Lung (tissue), 11 donors: ENCODE measurements at regions not wholly inside any gene's neighbourhood (a gene's known extent, or its start where the extent isn't known, plus 50 kb on each side); places are given as distances from the start of the nearest gene placed in this dataset.

ENCODE experiments used
- ATAC-seq: fragments of 200-7000 bp; cut with Tn5 transposase; one replicate; pipeline ENCODE4 v1.9.1; 2020; ENCODE audit warnings: moderate number of reproducible peaks; ENCODE audit not compliant: insufficient read depth, low FRiP score
- DNase-seq, 3 donors: peaks; one replicate each; pipeline ENCODE4 v3.0.0-alpha.2; 2013 to 2017
- H3K27ac ChIP-seq, 2 donors: one replicate each; pipeline ENCODE4 v1.5.1; 2013; ENCODE audit warnings: mild to moderate bottlenecking in 2 of 2, moderate library complexity in 2 of 2, control low read depth in 1 of 2, inconsistent platforms in 1 of 2, low read depth in 1 of 2, low read length in 1 of 2
- H3K27me3 ChIP-seq, 3 donors: one replicate each; pipeline ENCODE4 v1.5.1; 2013; ENCODE audit warnings: low read length in 2 of 3; ENCODE audit not compliant: control insufficient read depth in 3 of 3, insufficient read depth in 3 of 3
- H3K36me3 ChIP-seq, 4 donors: one replicate each; pipeline ENCODE4 v1.5.1; 2013; ENCODE audit warnings: low read length in 4 of 4, mild to moderate bottlenecking in 1 of 4, moderate library complexity in 1 of 4; ENCODE audit not compliant: control insufficient read depth in 4 of 4, insufficient read depth in 4 of 4
- H3K4me1 ChIP-seq, 5 donors: one replicate each; pipeline ENCODE4 v1.5.1; 2013; ENCODE audit warnings: low read length in 5 of 5, mild to moderate bottlenecking in 2 of 5, moderate library complexity in 1 of 5; ENCODE audit not compliant: control insufficient read depth in 5 of 5, insufficient read depth in 5 of 5
- H3K4me3 ChIP-seq: one replicate; pipeline ENCODE4 v1.5.1; 2013; ENCODE audit warnings: mild to moderate bottlenecking, control low read depth, moderate library complexity
- H3K9ac ChIP-seq, 2 donors: one replicate each; pipeline ENCODE4 v1.5.1; 2013; ENCODE audit warnings: low read length in 2 of 2, control low read depth in 1 of 2; ENCODE audit not compliant: insufficient read depth in 1 of 2
- H3K9me3 ChIP-seq, 4 donors: one replicate each; pipeline ENCODE4 v1.5.1; 2013; ENCODE audit warnings: low read length in 3 of 4, mild to moderate bottlenecking in 1 of 4, moderate library complexity in 1 of 4; ENCODE audit not compliant: control insufficient read depth in 4 of 4, insufficient read depth in 3 of 4
- WGBS, 2 donors: extraction: QIAGEN DNeasy Blood & Tissue Kit; methylation state at CpG; one replicate each; pipeline ENCODE4 v1.1.7; 2013; 5-methylcytosine and 5-hydroxymethylcytosine counted together
- TF ChIP-seq, protein P1 (sequence below): IDR thresholded peaks from 2 replicates; pipeline ENCODE4 v1.5.1; 2012; ENCODE audit warnings: mild to moderate bottlenecking; ENCODE audit errors: control extremely low read depth, extremely low read depth
- donor health status: control.
- donor health status: control.
- donor health status: Bipolar disorder and iron deficiency.
- donor health status: healthy.
- donor health status: DM: yes; HTN: yes; CAD: no.

DNA sequence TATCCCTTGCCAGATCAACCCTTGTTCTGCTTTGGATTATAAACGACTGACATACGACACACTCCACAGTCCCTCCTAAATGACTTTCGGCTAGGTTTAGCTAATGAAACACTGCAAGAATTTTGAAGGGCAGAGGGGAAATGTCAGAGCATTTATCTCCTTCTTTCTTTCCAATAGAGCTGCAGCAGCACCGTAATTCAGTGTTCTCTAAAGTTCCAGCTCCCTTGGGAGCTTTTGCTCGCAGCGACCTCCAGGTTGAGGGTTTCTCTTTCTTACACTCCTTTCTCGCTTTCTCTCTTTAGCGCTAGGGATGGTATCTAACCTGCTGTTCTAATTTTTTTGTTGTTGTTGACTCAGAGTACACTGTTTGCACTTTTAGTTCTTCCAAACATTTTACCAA lies 467.1 kb upstream of the ST8SIA4 start:
- no peak for DNase-seq
- TF ChIP-seq, protein P1, sequence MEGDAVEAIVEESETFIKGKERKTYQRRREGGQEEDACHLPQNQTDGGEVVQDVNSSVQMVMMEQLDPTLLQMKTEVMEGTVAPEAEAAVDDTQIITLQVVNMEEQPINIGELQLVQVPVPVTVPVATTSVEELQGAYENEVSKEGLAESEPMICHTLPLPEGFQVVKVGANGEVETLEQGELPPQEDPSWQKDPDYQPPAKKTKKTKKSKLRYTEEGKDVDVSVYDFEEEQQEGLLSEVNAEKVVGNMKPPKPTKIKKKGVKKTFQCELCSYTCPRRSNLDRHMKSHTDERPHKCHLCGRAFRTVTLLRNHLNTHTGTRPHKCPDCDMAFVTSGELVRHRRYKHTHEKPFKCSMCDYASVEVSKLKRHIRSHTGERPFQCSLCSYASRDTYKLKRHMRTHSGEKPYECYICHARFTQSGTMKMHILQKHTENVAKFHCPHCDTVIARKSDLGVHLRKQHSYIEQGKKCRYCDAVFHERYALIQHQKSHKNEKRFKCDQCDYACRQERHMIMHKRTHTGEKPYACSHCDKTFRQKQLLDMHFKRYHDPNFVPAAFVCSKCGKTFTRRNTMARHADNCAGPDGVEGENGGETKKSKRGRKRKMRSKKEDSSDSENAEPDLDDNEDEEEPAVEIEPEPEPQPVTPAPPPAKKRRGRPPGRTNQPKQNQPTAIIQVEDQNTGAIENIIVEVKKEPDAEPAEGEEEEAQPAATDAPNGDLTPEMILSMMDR: no peak
- 59 to 67% methylated on average over 8 of the region's 8 CpGs for WGBS, 2 donors
- Histone ChIP-seq H3K9ac (peak overlapping the region in 1 of 2 donors; percentile 8), H3K4me3 (no peak overlapping the region), H3K27ac (no peak overlapping the region), H3K36me3 (no peaks in the 10 kb centered on the region), H3K4me1 (no peaks in the 10 kb centered on the region), H3K9me3 (peaks cover 0 to 6% (median 0%) of the 10 kb centered on the region in 4 donors), H3K27me3 (no peaks in the 10 kb centered on the region)
- no peak for ATAC-seq

DNA sequence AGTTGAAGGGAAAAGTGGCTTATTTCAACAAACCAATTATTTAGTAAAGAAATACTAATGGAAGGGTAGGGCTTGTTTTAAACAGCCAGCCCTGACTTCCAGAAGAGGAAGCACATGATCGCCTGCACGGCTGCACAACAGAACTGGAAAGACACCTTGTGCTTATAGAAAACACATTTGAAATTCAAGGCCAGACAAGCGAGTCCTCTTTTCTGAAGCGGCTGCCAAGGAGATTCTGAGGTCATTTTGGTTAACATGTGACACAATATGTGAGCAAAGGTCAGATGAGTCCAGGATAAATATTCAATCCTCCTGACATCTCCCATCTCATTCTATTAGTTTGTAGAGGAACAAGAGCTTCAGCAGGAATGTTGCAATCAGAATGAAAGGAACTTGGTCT lies 461.4 kb upstream of the ST8SIA4 start:
- Histone ChIP-seq H3K36me3 (no peaks in the 10 kb centered on the region), H3K4me1 (no peaks in the 10 kb centered on the region), H3K9ac (no peak overlapping the region), H3K9me3 (no peaks in the 10 kb centered on the region), H3K27ac (no peak overlapping the region), H3K4me3 (no peak overlapping the region), H3K27me3 (no peaks in the 10 kb centered on the region)
- ATAC-seq: no peak
- 38 to 42% methylated on average over 4 of the region's 4 CpGs for WGBS, 2 donors
- TF ChIP-seq, protein P1: no peak
- peak in 1 of 3 donors; percentile 24 for DNase-seq

DNA sequence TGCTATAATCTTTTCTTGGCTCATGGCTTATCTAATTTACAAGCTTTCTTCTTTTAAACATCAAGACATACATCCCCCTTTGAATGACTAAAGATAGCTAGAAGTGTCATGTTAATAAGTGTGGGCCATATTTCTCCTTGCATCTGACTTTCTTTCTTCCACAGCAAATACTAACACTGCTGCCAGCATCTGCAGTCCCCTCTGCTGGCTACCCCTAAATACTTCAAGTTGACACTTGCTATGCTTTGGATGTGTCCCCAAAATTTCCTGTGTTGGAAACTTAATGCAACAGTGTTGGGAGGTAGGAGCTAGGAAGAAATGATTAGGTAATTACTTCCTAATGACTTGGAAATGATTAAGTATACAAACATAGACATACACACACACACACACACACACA lies 459.0 kb upstream of the ST8SIA4 start:
- DNase-seq (peak in 2 of 3 donors; percentile 3 to 16), ATAC-seq (no peak)
- no peaks in the 10 kb centered on the region for H3K36me3 ChIP-seq
- H3K9ac ChIP-seq: no peak overlapping the region
- H3K27me3 ChIP-seq: no peaks in the 10 kb centered on the region
- no peak overlapping the region for H3K4me3 ChIP-seq
- no peaks in the 10 kb centered on the region for H3K4me1 ChIP-seq
- no peak overlapping the region for H3K27ac ChIP-seq
- H3K9me3 ChIP-seq: no peaks in the 10 kb centered on the region
- TF ChIP-seq, protein P1: no peak

DNA sequence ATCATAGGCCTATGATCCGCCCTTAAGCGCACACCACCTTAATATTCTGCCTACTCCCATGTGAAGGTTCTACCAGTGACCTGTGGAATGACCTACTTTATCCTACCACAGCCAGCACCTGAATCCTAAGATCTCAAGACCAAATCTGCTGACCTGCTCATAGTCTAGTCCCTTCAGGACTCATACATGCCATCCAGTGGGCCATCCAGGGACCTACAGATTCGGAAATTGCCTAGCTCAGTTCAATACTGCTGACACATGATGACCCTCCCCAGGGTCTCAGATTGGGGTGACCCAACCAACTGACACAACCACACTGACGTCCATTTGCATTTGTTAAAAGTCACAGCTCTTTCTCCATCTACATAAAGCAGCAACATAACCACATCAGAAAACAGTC lies 443.8 kb upstream of the ST8SIA4 start:
- H3K4me3 ChIP-seq: no peak overlapping the region
- peaks cover 0 to 15% (median 2%) of the 10 kb centered on the region in 4 donors for H3K9me3 ChIP-seq
- H3K27ac ChIP-seq: no peak overlapping the region
- H3K27me3 ChIP-seq: no peaks in the 10 kb centered on the region
- H3K4me1 ChIP-seq: no peaks in the 10 kb centered on the region
- ATAC-seq (no peak), DNase-seq (no peak)
- TF ChIP-seq, protein P1: no peak
- 80 to 85% methylated on average over 4 of the region's 4 CpGs for WGBS, 2 donors
- H3K9ac ChIP-seq: no peak overlapping the region
- H3K36me3 ChIP-seq: no peaks in the 10 kb centered on the region
